ENCODE measurements at regions not wholly inside any gene's neighbourhood (a gene's known extent, or its start where the extent isn't known, plus 50 kb on each side); places are given as distances from the start of the nearest gene placed in this dataset.
A peak's percentile ranks its signal among the peaks of the same experiment; 100 is the strongest.

GRCh38 chr2:2938481-2938880, 439.1 kb downstream of the EIPR1 start:
- TF ChIP-seq CTCF (IDR thresholded peaks at IDR 0.05; ENCODE audit: partially characterized antibody, unreplicated experiment) = no peak
- Mint-ChIP-seq H3K27me3 (ENCODE audit: unreplicated experiment) (peaks cover 3% of the 10 kb centered on the region), H3K36me3 (ENCODE audit: unreplicated experiment) (peaks cover 18% of the 10 kb centered on the region), H3K4me1 (ENCODE audit: low read depth, unreplicated experiment) (peaks cover 14% of the 10 kb centered on the region), H3K27ac (ENCODE audit: unreplicated experiment) (no peak overlapping the region), H3K4me3 (ENCODE audit: unreplicated experiment) (no peak overlapping the region), H3K9me3 (ENCODE audit: unreplicated experiment) (peaks cover 12% of the 10 kb centered on the region)
- DNase-seq = no peak

GRCh38 chr2:2935445-2936149, 442.0 kb downstream of the EIPR1 start:
- H3K9me3 Mint-ChIP-seq (ENCODE audit: unreplicated experiment) = peaks cover 12% of the 10 kb centered on the region
- H3K36me3 Mint-ChIP-seq (ENCODE audit: unreplicated experiment) = peaks cover 20% of the 10 kb centered on the region
- H3K27me3 Mint-ChIP-seq (ENCODE audit: unreplicated experiment) = peaks cover 3% of the 10 kb centered on the region
- no peak overlapping the region for H3K27ac Mint-ChIP-seq (ENCODE audit: unreplicated experiment)
- no peak for TF ChIP-seq CTCF (IDR thresholded peaks at IDR 0.05; ENCODE audit: partially characterized antibody, unreplicated experiment)
- H3K4me1 Mint-ChIP-seq (ENCODE audit: low read depth, unreplicated experiment) = peaks cover 15% of the 10 kb centered on the region
- H3K4me3 Mint-ChIP-seq (ENCODE audit: unreplicated experiment) = no peak overlapping the region
- DNase-seq = no peak

GRCh38 chr2:2933426-2933825, 444.2 kb downstream of the EIPR1 start:
- H3K4me1 Mint-ChIP-seq (ENCODE audit: low read depth, unreplicated experiment) = peaks cover 15% of the 10 kb centered on the region
- peak; percentile 72 for DNase-seq
- no peak overlapping the region for H3K4me3 Mint-ChIP-seq (ENCODE audit: unreplicated experiment)
- H3K27ac Mint-ChIP-seq (ENCODE audit: unreplicated experiment) = peak overlapping the region; percentile 76
- H3K9me3 Mint-ChIP-seq (ENCODE audit: unreplicated experiment) = peaks cover 11% of the 10 kb centered on the region
- TF ChIP-seq CTCF (IDR thresholded peaks at IDR 0.05; ENCODE audit: partially characterized antibody, unreplicated experiment) = no peak
- peaks cover 27% of the 10 kb centered on the region for H3K36me3 Mint-ChIP-seq (ENCODE audit: unreplicated experiment)
- H3K27me3 Mint-ChIP-seq (ENCODE audit: unreplicated experiment) = peaks cover 3% of the 10 kb centered on the region

GRCh38 chr2:2932692-2933305, 444.8 kb downstream of the EIPR1 start:
- no peak for TF ChIP-seq CTCF (IDR thresholded peaks at IDR 0.05; ENCODE audit: partially characterized antibody, unreplicated experiment)
- Mint-ChIP-seq H3K36me3 (ENCODE audit: unreplicated experiment) (peaks cover 27% of the 10 kb centered on the region), H3K27me3 (ENCODE audit: unreplicated experiment) (peaks cover 3% of the 10 kb centered on the region), H3K27ac (ENCODE audit: unreplicated experiment) (no peak overlapping the region), H3K4me1 (ENCODE audit: low read depth, unreplicated experiment) (peaks cover 15% of the 10 kb centered on the region), H3K9me3 (ENCODE audit: unreplicated experiment) (peaks cover 11% of the 10 kb centered on the region), H3K4me3 (ENCODE audit: unreplicated experiment) (no peak overlapping the region)
- DNase-seq = no peak

GRCh38 chr2:2932189-2932588, 445.4 kb downstream of the EIPR1 start:
- DNase-seq = no peak
- Mint-ChIP-seq H3K4me1 (ENCODE audit: low read depth, unreplicated experiment) (peaks cover 15% of the 10 kb centered on the region), H3K4me3 (ENCODE audit: unreplicated experiment) (no peak overlapping the region), H3K9me3 (ENCODE audit: unreplicated experiment) (peaks cover 7% of the 10 kb centered on the region), H3K36me3 (ENCODE audit: unreplicated experiment) (peaks cover 25% of the 10 kb centered on the region), H3K27me3 (ENCODE audit: unreplicated experiment) (peaks cover 3% of the 10 kb centered on the region), H3K27ac (ENCODE audit: unreplicated experiment) (no peak overlapping the region)
- no peak for TF ChIP-seq CTCF (IDR thresholded peaks at IDR 0.05; ENCODE audit: partially characterized antibody, unreplicated experiment)

Measured in glutamatergic neuron (in vitro differentiated cells).